PFSK-1 (cell line): ENCODE measurements at regions not wholly inside any gene's neighbourhood (a gene's known extent, or its start where the extent isn't known, plus 50 kb on each side); places are given as distances from the start of the nearest gene placed in this dataset.

Experiments used
- REST ChIP-seq, 2 experiments: IDR thresholded peaks; 2 replicates each; pipeline versions ENCODE4 v1.6.1 to v1.8.0; 2011 to 2012; ENCODE audit warnings: low read depth in 2 of 2, low read length in 2 of 2, control low read depth in 1 of 2, inconsistent platforms in 1 of 2, mild to moderate bottlenecking in 1 of 2, moderate library complexity in 1 of 2; ENCODE audit not compliant: insufficient read depth in 1 of 2
- SIN3A ChIP-seq: IDR thresholded peaks from 2 replicates; pipeline ENCODE4 v1.6.1; 2012; ENCODE audit warnings: mild to moderate bottlenecking, low read length, moderate library complexity, borderline replicate concordance; ENCODE audit not compliant: insufficient read depth

- TF ChIP-seq REST (IDR thresholded peaks at IDR 0.05; ENCODE audit: insufficient read depth in 1 of 2, low read depth in 2 of 2, low read length in 2 of 2) (no peak), SIN3A (no peak)
Observed at GRCh38 chr2:134120733-134121630, 132.9 kb upstream of the MGAT5 start.
